SKM-1 (cell line): ENCODE measurements at regions not wholly inside any gene's neighbourhood (a gene's known extent, or its start where the extent isn't known, plus 50 kb on each side); places are given as distances from the start of the nearest gene placed in this dataset.
A peak's percentile ranks its signal among the peaks of the same experiment; 100 is the strongest.
"Not testable (repeated sequence)": the region's sequence is repeated elsewhere in the genome, so short reads cannot be mapped to it uniquely, and the experiment has no call there.

ENCODE experiments used
- DNase-seq: peaks from one replicate; lab custom pipeline; 2025; ENCODE audit not compliant: unreplicated experiment; lab: John Stamatoyannopoulos, UW

DNA sequence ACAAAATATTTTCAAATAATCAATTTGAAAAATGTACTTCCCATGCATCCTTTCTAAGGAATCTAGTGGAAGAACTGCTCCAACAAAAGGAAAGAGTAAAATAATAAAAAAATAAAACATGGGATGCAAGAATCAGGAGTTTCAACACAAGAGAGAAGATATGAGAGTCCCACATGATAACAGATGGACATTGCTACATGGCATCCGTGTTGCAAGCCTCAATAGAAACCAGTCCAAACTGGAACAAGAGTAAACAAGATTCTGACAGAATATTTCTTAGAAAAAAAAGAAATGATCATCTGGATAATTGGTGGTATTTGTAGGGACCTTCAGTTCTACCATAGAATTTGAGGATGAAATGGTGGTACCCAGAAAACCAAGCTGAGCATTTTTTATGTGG is 186.8 kb downstream of the FRK start:
- no peak for DNase-seq

DNA sequence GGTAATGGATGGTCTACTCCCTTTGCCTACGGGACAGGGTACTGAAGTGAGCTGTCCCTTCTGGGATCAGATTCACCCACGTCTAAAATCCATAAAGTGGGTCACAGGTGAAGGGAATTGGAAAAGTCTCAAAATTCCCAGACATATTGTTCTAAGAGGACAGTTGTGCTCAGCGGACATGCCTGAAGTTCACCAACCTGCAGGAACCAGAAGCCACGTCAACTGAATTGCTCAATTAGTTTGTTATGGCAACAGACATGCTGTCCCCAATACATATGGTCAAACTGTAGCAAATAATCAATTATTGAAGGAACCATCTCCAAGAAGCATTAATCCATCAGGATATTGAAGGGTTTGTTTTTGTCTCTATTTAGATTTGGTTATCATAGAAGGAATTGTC is 190.2 kb downstream of the FRK start:
- DNase-seq = no peak

DNA sequence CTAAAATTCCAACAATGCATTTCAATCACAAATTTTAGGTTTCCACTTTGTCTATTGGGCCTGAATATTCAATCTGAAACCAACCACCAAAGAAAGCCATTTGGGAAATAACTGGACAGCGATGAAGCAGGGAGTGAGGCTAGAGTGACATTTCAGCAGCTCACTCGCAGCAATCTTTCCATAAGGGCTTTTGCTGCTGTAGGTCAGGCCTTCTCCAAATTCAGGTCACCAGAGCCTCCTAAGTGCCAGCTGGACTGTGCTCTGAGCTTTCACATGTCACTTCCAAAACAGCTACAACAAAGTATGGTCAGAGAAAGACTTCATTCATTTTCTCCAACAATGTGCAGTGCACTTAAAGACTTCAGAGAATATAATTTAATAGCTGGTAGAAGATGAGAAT is 194.8 kb downstream of the FRK start:
- no peak for DNase-seq

- DNase-seq = no peak
These were observed 197.5 kb downstream of the FRK start for GRCh38 chr6:115863211-115863610.

DNA sequence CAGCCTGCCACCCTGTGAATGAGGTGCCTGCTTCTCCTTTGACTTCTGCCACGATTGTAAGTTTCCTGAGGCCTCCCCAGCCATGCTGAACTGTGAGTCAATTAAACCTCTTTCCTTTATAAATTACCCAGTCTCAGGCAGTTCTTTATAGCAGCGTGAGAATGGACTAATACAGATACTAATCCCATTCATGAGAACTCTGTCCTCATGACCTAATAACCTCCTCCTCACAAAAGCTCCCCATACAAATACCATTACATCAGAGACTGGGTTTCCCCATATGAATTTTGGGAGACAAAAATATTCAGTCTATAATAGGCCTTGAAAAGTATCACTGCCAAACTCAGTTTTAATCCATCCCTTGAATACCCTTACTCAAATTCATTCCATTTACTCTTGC is 199.0 kb downstream of the FRK start:
- not testable (repeated sequence) for DNase-seq

GRCh38 chr6:115859577-115859976 is 201.1 kb downstream of the FRK start:
- not testable (repeated sequence) for DNase-seq

DNA sequence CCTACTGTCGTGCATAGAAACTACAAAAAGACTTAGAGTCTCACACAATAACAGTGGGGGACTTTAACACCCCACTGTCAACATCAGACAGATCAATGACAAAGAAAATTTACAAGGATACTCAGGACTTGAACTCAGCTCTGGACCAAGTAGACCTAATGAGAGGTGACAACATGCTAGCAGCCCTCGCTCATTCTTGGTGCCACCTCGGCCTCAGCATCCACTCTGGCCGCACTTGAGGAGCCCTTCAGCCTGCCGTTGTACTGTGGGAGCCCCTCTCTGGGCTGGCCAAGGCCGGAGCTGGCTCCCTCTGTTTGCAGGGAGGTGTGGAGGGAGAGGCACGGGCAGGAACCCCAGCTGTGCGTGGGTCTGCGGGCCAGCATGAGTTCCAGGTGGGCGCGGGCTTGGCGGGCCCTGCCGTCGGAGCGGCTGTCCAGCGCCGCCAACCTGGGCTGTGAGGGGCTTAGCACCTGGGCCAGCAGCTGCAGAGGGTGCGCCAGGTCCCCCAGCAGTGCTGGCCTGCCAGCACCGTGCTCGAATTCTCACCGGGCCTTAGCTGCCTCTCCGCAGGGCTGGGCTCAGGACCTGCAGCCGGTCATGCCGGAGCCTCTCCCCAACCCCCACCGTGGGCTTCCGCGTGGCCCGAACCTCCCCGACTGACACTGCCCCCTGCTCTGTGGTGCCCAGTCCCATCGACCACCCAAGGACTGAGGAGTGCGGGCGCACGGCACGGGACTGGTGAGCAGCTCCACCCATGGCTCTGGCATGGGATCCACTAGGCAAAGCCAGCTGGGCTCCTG is 205.6 kb downstream of the FRK start:
- no peak for DNase-seq

DNA sequence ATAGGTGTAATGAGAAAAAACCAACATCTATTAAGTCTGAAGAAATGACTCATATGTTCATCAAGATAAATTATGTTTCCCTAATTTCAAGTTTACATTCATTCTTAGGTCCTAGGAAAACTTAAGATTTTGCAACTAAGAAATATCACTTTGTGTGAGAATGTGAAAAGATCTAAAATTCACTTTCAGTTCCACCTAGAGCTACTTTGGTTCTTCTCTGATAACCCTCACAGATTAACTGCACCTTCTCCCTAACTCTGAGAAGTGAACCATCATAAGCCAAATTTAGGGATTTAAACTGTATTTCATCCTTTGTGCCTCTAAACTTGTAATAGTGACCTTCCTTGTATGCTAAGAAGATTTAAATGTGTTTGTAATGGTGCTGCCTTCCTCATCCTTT is 213.0 kb downstream of the FRK start:
- no peak for DNase-seq

GRCh38 chr6:115843945-115844344 is 216.7 kb downstream of the FRK start:
- no peak for DNase-seq

DNA sequence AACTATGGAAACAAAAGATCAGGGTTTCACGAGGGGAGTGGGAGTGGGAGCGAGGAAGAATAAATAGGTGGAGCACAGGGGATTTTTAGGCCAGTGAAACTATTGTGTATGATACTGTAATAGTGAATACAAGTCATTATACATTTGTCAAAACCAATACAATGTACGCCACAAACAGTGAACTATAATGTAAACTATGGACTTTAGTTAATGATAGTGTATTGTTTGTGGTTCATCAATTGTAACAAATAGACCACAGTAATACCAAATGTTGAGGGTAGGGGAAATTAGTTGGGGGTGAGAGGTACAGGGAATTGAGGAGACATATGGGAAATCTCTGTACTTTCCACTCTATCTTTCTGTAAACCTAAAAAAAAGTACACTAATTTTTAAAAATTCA is 218.4 kb downstream of the FRK start:
- no peak for DNase-seq

GRCh38 chr6:115839583-115840181 is 221.0 kb downstream of the FRK start:
- DNase-seq = no peak

DNA sequence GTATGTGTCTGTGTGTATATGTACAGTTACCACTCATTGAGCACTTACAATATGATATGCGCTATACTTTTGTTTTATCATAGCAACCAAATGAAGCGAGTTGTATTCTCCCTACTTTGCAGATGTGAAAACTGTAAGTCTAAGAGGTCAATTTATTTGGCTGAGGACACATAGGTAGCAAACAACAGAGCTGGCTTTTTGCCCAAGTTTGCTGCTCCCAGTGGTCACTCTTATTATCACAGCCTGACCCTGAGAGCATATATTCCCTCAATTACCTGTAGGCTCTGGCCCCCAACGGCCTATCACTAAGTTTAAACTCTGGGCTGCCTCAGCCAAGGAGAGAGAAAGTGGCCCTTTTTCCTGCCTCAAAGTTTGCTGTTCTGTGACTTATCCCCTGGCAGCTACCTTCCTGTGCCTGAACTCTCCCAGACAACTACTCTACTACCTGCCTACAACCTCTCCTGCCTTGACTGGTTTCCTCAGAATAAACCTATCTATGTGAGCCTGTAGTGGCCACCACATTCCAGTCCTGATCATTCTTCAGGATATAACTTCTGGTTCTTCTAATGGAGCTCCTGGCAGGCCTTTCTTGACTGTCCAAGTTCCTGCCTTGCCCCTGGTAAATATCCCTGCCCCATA is 221.8 kb downstream of the FRK start:
- DNase-seq = peak; percentile 24

GRCh38 chr6:115838216-115838615 is 222.5 kb downstream of the FRK start:
- DNase-seq = no peak

DNA sequence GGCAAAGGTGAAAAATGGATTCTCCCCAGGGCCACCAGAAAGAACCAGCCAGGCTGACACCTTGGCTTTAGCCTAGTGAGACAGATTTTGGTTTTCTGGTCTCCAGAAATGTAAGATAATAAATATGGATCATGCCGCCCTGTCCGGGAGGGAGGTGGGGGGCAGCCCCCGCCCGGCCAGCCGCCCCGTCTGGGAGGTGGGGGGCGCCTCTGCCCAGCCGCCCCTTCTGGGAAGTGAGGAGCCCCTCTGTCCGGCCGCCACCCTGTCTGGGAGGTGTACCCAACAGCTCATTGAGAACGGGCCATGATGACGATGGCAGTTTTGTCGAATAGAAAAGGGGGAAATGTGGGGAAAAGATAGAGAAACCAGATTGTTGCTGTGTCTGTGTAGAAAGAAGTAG is 224.3 kb downstream of the FRK start:
- not testable (repeated sequence) for DNase-seq

- no peak for DNase-seq
These were observed 225.4 kb downstream of the FRK start for GRCh38 chr6:115835314-115835713.

GRCh38 chr6:115834542-115834941 is 226.1 kb downstream of the FRK start:
- DNase-seq = not testable (repeated sequence)

GRCh38 chr6:115832786-115833185 is 227.9 kb downstream of the FRK start:
- no peak for DNase-seq

DNA sequence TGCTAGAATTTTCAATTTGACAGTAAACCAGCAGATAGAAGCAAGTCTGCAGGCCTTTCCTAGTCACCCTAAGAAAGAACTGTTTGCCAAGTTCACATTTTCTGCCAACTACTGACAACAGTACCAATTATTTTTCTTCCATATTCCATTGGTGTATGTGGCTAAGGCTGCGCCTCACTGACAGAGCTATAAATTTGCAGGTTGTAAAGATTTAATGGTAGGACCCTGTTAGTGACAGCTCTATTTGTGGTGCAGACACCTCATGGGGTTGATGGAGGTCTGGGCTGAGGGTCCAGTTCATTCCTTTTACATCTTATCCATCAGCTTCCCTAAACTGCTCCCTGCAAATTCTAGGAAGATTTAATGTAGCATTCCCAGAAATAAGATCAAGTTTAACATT is 228.5 kb downstream of the FRK start:
- DNase-seq = no peak

- no peak for DNase-seq
These were observed 229.8 kb downstream of the FRK start for GRCh38 chr6:115830895-115831294.

DNA sequence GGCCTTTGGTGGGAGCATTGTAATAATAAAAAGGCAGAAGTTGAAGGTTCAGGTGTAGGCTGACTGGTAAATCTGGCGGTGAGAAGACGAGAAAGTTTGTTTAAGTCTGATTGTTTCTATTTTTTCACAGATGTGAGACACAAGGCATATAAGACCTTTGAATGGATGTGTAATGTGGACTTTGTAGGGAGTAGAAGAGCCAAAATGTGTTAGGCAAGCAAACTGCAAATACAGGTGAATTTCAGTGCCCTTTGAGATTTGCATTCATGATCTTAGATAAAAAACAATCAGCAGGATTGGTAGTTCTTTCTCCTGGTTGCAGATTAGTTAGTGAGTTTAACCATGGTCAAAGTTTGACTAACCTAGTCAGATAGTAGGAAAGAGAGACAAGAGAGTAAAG is 238.9 kb downstream of the FRK start:
- DNase-seq = no peak

GRCh38 chr6:115819506-115819905 is 241.2 kb downstream of the FRK start:
- DNase-seq = no peak

DNA sequence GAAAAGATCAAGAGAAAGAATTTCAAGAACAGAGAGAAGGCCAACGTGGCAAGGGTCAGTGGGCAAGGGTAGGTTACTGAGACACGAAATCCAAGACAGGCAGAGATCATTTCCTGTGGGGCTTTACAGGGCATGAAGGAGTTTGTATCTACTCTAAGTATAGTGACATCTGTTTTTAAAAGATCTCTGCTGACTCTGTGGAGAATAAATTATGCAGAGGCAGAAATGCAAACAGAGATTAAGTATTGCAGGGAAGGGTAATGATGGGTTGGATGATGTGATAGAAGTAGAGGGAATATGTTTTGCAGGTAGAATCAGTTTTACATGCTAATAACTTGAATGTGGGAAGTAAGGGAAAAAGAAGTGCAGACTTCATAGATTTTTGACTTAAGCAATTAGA is 243.5 kb downstream of the FRK start:
- no peak for DNase-seq
